Endothelial cell of umbilical vein (primary cell): ENCODE measurements at regions not wholly inside any gene's neighbourhood (a gene's known extent, or its start where the extent isn't known, plus 50 kb on each side); places are given as distances from the start of the nearest gene placed in this dataset.

ENCODE experiments used
- BruUV-seq: library from RNA; stranded (reverse); fragments of 400-500 nt; replicated peaks from 2 replicates; lab custom pipeline; 2021; lab: Mats Ljungman, UMichigan
- CTCF ChIA-PET: fragments of 300-600, 350-600 bp; sonication (Branson Sonifier 250); formaldehyde crosslinking; loops from one replicate; lab custom pipeline; 2021; ENCODE audit warnings: antibody characterized with exemption, inconsistent platforms; lab: Charles Lee
- POLR2A ChIA-PET: fragments of 300-600, 350-600 bp; sonication (Branson Sonifier 250); formaldehyde crosslinking; loops from one replicate; lab custom pipeline; 2021; ENCODE audit warnings: antibody characterized with exemption, inconsistent platforms; lab: Charles Lee
- DNase-seq: peaks from one replicate; pipeline ENCODE4 v3.0.0-alpha.2; 2011; ENCODE audit warnings: low read depth, low spot score
- FAIRE-seq: peaks from 2 replicates; lab custom pipeline; 2011; peaks lifted over from hg19 to GRCh38; lab: Jason Lieb, UNC
- H2AFZ ChIP-seq: 2 replicates; pipeline ENCODE4 v1.6.0; 2012; ENCODE audit warnings: low read depth, low read length, control low read depth, inconsistent platforms
- H3K27ac ChIP-seq: 2 replicates; pipeline ENCODE4 v1.5.1; 2011; ENCODE audit warnings: low read depth, mild to moderate bottlenecking, control low read depth, low read length, moderate library complexity; ENCODE audit not compliant: insufficient read depth
- H3K27me3 ChIP-seq, 2 experiments: 2 replicates each; pipeline versions ENCODE4 v1.6.0 to v1.6.1; 2011; ENCODE audit warnings: low read length in 2 of 2, mixed read lengths in 1 of 2; ENCODE audit not compliant: control insufficient read depth in 2 of 2, insufficient read depth in 2 of 2
- H3K36me3 ChIP-seq, 2 experiments: 2 replicates in 1 of 2; 3 replicates in 1 of 2; pipeline ENCODE4 v1.5.1; 2011; ENCODE audit warnings: low read length in 2 of 2, mild to moderate bottlenecking in 1 of 2, moderate library complexity in 1 of 2; ENCODE audit not compliant: control insufficient read depth in 2 of 2, insufficient read depth in 2 of 2; ENCODE audit errors: extremely low read depth in 1 of 2
- H3K4me1 ChIP-seq: 3 replicates; pipeline ENCODE4 v1.5.1; 2011; ENCODE audit warnings: mild to moderate bottlenecking, low read length; ENCODE audit not compliant: control insufficient read depth, insufficient read depth; ENCODE audit errors: extremely low read depth
- H3K4me2 ChIP-seq: 2 replicates; pipeline ENCODE4 v1.6.1; 2011; ENCODE audit warnings: low read length, control low read depth, mixed read lengths; ENCODE audit not compliant: insufficient read depth
- H3K4me3 ChIP-seq, 3 experiments: fragments of 200-600 bp in 1 of 3; sonication (generic), shearing (Covaris generic) in 1 of 3; replicated peaks in 1 of 3; 2 replicates each; pipeline ENCODE4 v1.5.1; 2011 to 2016; ENCODE audit warnings: control low read depth in 3 of 3, low read length in 3 of 3, mild to moderate bottlenecking in 2 of 3, inconsistent platforms in 1 of 3, low read depth in 1 of 3, moderate library complexity in 1 of 3; ENCODE audit not compliant: insufficient read depth in 1 of 3
- H3K79me2 ChIP-seq: 2 replicates; pipeline ENCODE4 v1.6.0; 2012; ENCODE audit warnings: low read length, inconsistent platforms; ENCODE audit not compliant: control insufficient read depth, insufficient read depth
- H3K9ac ChIP-seq: replicated peaks from 2 replicates; pipeline ENCODE3; 2011; ENCODE audit warnings: low read length, control low read depth; ENCODE audit not compliant: insufficient read depth; ENCODE audit errors: extremely low read depth
- H3K9me1 ChIP-seq: replicated peaks from 3 replicates; pipeline ENCODE4 v1.6.0; 2011; ENCODE audit warnings: mild to moderate bottlenecking, low read length; ENCODE audit not compliant: control insufficient read depth, insufficient read depth; ENCODE audit errors: extremely low read depth
- H3K9me3 ChIP-seq: replicated peaks from 2 replicates; pipeline ENCODE4 v1.5.1; 2012; ENCODE audit warnings: low read length, inconsistent platforms; ENCODE audit not compliant: control insufficient read depth, insufficient read depth
- H4K20me1 ChIP-seq: replicated peaks from 2 replicates; pipeline ENCODE3; 2011; ENCODE audit warnings: mild to moderate bottlenecking, low read length; ENCODE audit not compliant: control insufficient read depth, insufficient read depth; ENCODE audit errors: extremely low read depth
- CTCF ChIP-seq, 2 donors: IDR thresholded peaks; 1 replicate in 1 of 2; 2 replicates in 1 of 2; pipeline ENCODE4 v1.5.1; 2011; ENCODE audit warnings: low read length in 2 of 2, mild to moderate bottlenecking in 2 of 2, moderate library complexity in 2 of 2, control low read depth in 1 of 2, inconsistent platforms in 1 of 2, low read depth in 1 of 2; ENCODE audit not compliant: insufficient read depth in 1 of 2; ENCODE audit errors: extremely low read depth in 1 of 2
- EZH2 ChIP-seq: IDR thresholded peaks from 2 replicates; pipeline ENCODE4 v1.6.1; 2012; ENCODE audit warnings: borderline replicate concordance, low read depth, mild to moderate bottlenecking, moderate library complexity, low read length, inconsistent platforms; ENCODE audit not compliant: severe bottlenecking
- FOS ChIP-seq: IDR thresholded peaks from 2 replicates; pipeline ENCODE4 v1.6.1; 2011; ENCODE audit warnings: mild to moderate bottlenecking, low read length, moderate library complexity, borderline replicate concordance; ENCODE audit not compliant: insufficient read depth
- GATA2 ChIP-seq: IDR thresholded peaks from 2 replicates; pipeline ENCODE4 v1.7.0; 2011; ENCODE audit warnings: low read depth, mild to moderate bottlenecking, moderate library complexity, mixed read lengths, low read length; ENCODE audit not compliant: insufficient read length, insufficient read depth
- JUN ChIP-seq: IDR thresholded peaks from 2 replicates; pipeline ENCODE4 v1.6.1; 2011; ENCODE audit warnings: borderline replicate concordance, low read depth; ENCODE audit not compliant: insufficient read length, insufficient read depth
- MAX ChIP-seq: IDR thresholded peaks from 2 replicates; pipeline ENCODE4 v1.6.1; 2011; ENCODE audit not compliant: insufficient read depth, insufficient read length
- MYC ChIP-seq: IDR thresholded peaks from one replicate; pipeline ENCODE4 v1.6.1; 2011; ENCODE audit warnings: mild to moderate bottlenecking, low read depth, low read length
- POLR2A ChIP-seq: IDR thresholded peaks from 2 replicates; pipeline ENCODE4 v1.6.1; 2012; ENCODE audit warnings: low read depth, mild to moderate bottlenecking, control low read depth, low read length
- POLR2AphosphoS5 ChIP-seq: IDR thresholded peaks from 2 replicates; pipeline ENCODE4 v1.6.1; 2012; ENCODE audit warnings: low read depth, mild to moderate bottlenecking, control low read depth, low read length, moderate library complexity; ENCODE audit not compliant: insufficient read depth
- dilution Hi-C: fragments of 300-500 bp; cut with MboI; formaldehyde crosslinking; loops from one replicate; pipeline ENCODE4 v1.15.0; 2019; ENCODE audit warnings: low sequenced_read_pairs; ENCODE audit not compliant: extremely low pct_ligation_motif_present
- intact Hi-C: fragments of 100-400 bp; cut with micrococcal nuclease; formaldehyde crosslinking; loops from one replicate; pipeline ENCODE4 v1.10.0; 2022

- ChIA-PET POLR2A (no interaction called here), CTCF (no interaction called here)
- intact Hi-C loops, result no loop called here
Measured at GRCh38 chr19:23998568-23998967, 83.9 kb downstream of the ZNF726 start.

More at GRCh38 chr19:23998568-23998967, 83.9 kb downstream of the ZNF726 start:
- no peak for FAIRE-seq
- no peaks in the 10 kb centered on the region for H3K36me3 ChIP-seq
- no peak for TF ChIP-seq EZH2
- TF ChIP-seq FOS, result no peak
- TF ChIP-seq MYC, result no peak
- no peak for TF ChIP-seq GATA2
- TF ChIP-seq CTCF (IDR thresholded peaks at IDR 0.05; ENCODE audit: extremely low read depth in 1 of 2, insufficient read depth in 1 of 2, low read depth in 1 of 2, low read length in 2 of 2), result no peak
- no peak for TF ChIP-seq MAX
- no peak for TF ChIP-seq JUN
- no peak for TF ChIP-seq POLR2A
- TF ChIP-seq POLR2AphosphoS5, result no peak
- H3K4me3 ChIP-seq, result no peak overlapping the region
- no peaks in the 10 kb centered on the region for H3K27me3 ChIP-seq
- H3K79me2 ChIP-seq, result no peaks in the 10 kb centered on the region
- peaks cover 9% of the 10 kb centered on the region for H3K9me3 ChIP-seq
- no peaks in the 10 kb centered on the region for H4K20me1 ChIP-seq
- no peaks in the 10 kb centered on the region for H3K9me1 ChIP-seq
- no peak for DNase-seq
- no peak overlapping the region for H3K27ac ChIP-seq
- dilution Hi-C loops, result no loop called here
- H3K4me2 ChIP-seq, result no peak overlapping the region
- no peaks in the 10 kb centered on the region for H3K4me1 ChIP-seq
- BruUV-seq, result no TSS peak
- H2AFZ ChIP-seq, result no peak overlapping the region
- H3K9ac ChIP-seq, result no peak overlapping the region
